ENCODE measurements at regions not wholly inside any gene's neighbourhood (a gene's known extent, or its start where the extent isn't known, plus 50 kb on each side); places are given as distances from the start of the nearest gene placed in this dataset.
"Not testable (repeated sequence)": the region's sequence is repeated elsewhere in the genome, so short reads cannot be mapped to it uniquely, and the experiment has no call there.

DNA sequence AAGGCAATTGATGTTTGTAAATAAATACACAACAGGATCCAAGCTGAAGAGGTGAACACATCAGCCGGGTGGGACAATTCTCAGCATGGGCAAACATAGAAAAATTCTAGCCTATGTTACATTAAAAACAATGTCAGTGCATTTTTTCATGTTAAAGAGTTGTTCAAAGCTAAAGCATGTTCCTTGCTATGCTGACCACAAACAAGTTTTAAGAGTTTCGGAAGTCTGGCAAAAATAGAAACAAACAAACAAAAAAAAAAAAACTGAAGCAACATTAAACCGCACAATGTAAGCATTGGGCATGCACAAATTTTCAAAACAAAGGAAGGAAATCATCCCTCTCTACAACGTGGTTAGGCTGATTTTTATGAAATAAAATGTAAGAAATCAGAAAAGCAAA, 185.8 kb downstream of the FOXD4L6 start:
- DNase-seq (ENCODE audit: extremely low read depth in 1 of 11, low read depth in 9 of 11, low spot score in 4 of 11), result not testable (repeated sequence)

DNA sequence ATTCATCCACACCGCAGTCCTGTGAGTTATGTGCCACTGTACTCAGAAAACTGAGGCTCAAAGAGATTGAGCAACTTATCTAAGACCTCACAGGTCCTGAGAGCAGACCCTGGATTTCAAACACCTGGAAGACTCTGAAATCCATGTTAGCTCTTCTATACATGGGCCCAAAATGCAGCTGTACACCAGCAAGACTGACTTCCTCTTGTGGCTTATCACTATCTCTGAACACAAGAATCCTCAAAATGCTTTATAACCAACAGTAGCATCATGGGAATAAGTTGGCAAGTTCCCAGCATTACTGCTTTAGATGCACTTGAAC, 188.6 kb downstream of the FOXD4L6 start:
- DNase-seq (ENCODE audit: extremely low read depth in 1 of 11, low read depth in 9 of 11, low spot score in 4 of 11), result not testable (repeated sequence)

DNA sequence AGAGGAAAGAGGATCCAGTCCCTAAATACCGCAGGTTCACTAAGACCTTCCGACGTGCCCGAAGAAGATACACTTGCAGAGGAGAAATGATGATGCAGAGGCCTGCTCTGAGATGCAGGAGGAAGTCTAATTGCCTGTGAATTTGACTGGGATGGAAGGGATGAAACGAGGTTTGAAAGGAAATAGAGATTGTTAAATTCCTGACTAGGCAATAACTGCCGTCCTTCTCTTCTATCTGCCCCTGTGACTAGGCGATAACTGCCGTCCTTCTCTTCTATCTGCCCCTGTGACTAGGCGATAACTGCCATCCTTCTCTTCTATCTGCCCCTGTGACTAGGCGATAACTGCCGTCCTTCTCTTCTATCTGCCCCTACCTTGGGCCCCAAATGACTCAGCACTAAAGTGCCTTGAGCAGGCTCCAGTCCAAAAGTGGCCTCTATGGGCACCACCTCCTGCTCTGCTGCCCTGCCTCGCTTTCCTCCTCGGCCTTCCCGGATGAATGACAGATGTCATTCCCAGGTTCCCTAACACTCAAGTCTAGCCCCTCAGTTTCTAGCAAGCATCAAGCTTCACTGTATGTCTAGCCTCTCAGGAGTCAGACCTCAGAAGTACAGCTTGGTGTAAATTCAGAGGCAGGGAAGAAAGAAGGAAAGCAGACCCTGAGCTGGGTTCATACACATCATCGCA, 189.1 kb downstream of the FOXD4L6 start:
- not testable (repeated sequence) for DNase-seq (ENCODE audit: extremely low read depth in 1 of 11, low read depth in 9 of 11, low spot score in 4 of 11)

DNA sequence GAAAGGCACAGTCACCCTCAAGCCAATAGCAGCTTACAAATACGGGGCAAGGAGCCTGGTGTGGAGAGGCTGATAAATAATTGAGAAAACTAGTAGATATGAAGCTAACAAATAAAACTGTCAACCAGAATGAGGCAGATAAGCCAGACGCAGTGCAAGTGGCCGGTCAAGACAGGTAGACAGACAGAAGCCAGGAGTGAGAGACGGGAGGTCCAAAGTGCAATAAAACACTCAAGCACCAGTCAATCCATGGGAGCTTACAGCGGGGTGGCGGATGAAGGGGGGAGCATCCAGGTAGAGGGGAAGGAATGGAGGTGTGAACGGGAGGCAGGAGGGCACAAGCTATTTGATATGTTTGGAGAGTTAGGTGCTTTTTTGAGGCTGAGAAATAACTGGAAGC, 193.1 kb downstream of the FOXD4L6 start:
- no peak for DNase-seq (ENCODE audit: extremely low read depth in 1 of 11, low read depth in 9 of 11, low spot score in 4 of 11)

DNA sequence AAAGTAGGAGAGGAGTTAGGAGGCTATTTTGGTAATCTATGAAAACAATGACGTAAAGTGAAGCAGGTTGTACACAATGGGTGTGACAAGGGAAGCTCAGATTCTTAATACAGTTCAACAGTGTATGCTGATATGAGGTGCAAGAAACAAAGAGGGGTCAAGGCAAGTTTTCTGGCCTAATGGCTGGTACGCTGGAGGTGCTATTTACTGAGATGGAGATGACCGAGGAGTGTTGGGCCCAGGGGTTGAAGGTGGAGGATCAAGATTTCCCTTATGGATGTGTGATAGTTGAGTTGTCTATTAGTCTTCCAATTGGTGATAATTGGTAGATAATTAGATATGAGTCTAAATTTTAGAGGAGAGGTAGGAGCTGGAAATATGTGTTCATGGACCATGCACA, 194.0 kb downstream of the FOXD4L6 start:
- not testable (repeated sequence) for DNase-seq (ENCODE audit: extremely low read depth in 1 of 11, low read depth in 9 of 11, low spot score in 4 of 11)

DNA sequence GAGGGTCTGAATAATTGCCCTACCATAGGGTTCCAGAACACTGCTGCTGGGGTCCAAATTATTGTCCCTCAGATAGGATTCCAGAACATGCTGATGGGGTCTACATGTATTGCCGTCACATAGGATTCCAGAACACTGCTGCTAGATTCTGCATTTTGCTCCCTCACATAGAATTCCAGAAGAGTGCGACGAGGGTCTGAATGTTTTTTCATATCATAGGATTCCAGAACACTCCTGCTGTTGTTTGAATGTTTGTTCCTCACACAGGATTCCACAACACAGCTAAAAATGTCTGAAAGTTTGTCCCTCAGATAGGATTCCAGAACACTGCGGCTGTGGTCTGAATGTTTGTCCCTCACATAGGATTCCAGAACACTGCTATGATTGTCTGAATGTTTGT, 198.1 kb downstream of the FOXD4L6 start:
- DNase-seq (ENCODE audit: extremely low read depth in 1 of 11, low read depth in 9 of 11, low spot score in 4 of 11), result not testable (repeated sequence)

DNA sequence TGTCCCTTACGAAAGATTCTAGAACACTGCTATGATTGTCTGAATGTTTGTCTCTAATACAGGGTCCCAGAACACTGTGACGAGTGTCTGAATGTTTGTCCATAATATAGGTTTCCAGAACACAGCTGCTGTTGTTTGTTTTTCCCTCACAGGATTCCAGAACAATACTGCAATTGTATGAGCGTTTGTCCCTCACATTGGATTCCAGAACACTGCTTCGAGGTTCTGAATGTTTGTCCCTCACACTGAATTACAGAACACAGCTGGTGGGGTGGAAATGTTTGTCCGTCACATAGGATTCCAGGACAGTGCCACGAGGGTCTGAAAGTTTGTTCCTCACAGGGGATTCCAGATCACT, 199.0 kb downstream of the FOXD4L6 start:
- not testable (repeated sequence) for DNase-seq (ENCODE audit: extremely low read depth in 1 of 11, low read depth in 9 of 11, low spot score in 4 of 11)

DNA sequence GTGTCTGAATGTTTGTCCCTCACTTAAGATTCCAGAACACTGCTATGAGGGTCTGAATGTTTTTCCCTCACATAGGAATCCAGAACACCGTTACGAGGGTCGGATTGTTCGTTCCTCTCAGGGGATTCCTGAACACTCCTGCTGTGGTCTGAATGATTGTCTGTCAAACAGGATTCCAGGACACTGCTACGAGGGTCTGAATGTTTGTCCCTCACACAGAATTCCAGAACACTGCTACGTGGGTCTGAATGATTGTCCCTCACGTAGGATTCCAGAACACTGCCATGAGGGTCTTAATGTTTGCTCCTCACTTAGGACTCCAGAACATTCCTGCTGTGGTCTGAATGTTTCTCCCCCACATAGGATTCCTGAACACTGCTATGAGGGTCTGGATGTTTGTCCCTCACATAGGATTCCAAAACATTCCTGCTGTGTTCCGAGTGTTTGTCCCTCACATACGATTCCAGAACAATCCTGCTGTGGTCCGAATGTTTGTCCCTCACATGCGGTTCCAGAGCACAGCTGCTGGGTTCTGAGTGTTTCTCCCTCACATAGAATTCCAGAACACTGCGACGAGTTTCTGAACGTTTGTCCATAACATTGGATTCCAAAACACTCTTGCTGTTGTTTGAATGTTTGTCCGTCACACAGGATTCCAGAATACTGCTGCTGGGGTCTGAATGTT, 199.5 kb downstream of the FOXD4L6 start:
- no peak for DNase-seq (ENCODE audit: extremely low read depth in 1 of 11, low read depth in 9 of 11, low spot score in 4 of 11)

DNA sequence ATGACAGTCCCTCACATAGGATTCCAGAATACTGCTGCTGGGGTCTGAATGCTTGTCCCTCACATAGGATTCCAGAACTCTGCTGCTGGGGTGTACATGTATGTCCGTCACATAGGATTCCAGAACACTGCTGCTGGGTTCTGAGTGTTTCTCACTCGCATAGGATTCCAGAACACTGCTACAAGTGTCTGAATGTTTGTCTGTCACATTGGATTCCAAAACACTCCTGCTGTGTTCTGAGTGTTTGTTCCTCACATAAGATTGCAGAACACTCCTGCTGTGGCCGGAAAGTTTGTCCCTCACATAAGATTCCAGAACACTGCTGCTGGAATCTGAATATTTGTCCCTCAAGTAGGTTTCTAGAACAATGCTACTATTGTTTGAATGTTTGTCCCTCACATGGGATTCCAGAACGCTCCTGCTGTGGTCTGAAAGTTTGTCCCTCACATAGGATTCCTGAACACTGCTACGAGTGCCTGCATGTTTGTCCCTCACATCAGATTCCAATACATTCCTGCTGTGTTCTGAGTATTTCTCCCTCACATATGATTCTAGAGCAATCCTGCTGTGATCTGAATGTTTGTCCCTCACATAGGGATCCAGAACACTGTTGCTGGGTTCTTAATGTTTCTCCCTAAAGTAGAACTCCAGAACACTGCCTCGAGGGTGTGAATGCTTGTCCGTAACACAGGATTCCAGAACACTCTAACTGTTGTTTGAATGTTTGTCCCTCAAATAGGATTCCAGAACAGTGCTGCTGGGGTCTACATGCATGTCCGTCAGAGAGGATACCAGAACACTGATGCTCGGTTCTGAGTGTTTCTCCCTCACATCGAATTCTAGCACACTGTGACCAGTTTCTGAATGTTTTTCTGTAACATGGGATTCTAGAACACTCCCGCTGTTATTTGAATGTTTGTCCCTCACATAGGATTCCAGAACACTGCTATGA, 200.4 kb downstream of the FOXD4L6 start:
- no peak for DNase-seq (ENCODE audit: extremely low read depth in 1 of 11, low read depth in 9 of 11, low spot score in 4 of 11)

DNA sequence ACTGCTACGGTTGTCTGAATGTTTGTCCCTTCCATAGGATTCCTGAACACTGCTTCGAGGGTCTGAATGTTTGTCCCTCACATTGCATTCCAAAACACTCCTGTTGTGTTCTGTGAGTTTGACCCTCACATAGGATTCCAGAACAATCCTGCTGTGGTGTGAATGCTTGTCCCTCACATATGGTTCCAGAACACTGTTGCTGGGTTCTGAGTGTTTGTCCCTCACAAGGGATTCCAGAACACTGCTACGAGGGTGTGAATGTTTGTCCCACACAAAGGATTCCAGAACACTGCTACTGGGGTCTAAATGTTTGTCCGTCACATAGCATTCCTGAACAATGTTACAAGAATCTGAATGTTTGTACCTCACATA, 201.2 kb downstream of the FOXD4L6 start:
- no peak for DNase-seq (ENCODE audit: extremely low read depth in 1 of 11, low read depth in 9 of 11, low spot score in 4 of 11)

DNA sequence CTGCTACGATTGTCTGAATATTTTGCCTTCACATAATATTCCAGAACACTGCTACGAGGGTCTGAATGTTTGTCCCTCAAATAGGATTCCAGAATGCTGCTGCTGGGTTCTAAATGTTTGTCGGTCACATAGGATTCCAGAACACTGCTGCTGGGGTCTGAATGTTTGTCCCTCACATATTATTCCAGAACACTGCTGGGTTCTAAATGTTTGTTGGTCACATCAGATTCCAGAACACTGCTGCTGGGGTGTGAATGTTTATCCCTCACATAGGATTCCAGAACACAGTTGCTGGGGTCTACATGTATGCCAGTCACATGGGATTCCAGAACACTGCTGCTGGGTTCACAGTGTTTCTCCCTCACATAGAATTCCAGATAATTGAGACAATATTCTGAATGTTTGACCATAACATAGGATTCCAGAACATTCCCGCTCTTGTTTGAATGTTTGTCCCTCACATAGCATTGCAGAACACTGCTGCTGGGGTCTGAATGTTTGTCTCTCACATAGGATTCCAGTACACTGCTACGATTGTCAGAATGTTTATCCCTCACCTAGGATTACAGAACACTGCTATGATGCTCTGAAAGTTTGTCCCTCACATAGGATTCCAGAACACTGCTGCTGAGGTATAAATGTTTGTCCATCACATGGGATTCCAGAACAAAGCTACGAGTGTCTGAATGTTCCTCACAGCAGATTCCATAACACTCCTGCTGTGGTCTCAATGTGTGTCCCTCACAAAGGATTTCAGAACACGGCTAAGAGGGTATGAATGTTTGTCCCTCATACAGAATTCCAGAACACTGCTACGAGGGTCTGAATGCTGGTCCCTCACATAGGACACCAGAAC, 201.8 kb downstream of the FOXD4L6 start:
- no peak for DNase-seq (ENCODE audit: extremely low read depth in 1 of 11, low read depth in 9 of 11, low spot score in 4 of 11)

DNA sequence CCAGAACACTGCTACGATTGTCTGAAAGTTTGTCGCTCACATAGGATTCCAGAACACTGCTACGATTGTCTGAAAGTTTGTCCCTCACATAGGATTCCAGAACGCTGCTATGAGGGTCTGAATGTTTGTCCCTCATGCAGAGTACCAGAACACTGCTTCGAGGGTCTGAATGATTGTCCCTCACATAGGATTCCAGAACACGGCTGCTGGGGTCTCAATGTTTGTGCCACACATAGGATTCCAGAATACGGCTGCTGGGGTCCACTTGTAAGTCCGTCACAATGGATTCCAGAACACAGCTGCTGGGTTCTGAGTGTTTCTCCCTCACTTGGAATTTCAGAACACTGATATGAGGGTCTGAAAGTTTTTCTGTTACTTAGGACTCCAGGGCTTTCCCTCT, 203.3 kb downstream of the FOXD4L6 start:
- DNase-seq (ENCODE audit: extremely low read depth in 1 of 11, low read depth in 9 of 11, low spot score in 4 of 11), result no peak

DNA sequence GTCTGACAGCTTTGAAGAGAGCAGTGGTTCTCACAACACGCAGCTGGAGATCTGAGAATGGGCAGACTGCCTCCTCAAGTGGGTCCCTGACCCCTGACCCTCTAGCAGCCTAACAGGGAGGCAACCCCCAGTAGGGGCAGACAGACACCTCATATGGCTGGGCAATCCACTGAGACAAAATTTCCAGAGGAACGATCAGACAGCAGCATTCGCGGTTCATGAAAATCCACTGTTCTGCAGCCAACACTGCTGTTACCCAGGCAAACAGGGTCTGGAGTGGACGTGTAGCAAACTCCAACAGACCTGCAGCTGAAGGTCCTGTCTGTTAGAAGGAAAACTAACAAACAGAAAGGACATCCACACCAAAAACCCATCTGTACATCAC, 212.1 kb downstream of the FOXD4L6 start:
- not testable (repeated sequence) for DNase-seq (ENCODE audit: extremely low read depth in 1 of 11, low read depth in 9 of 11, low spot score in 4 of 11)

DNA sequence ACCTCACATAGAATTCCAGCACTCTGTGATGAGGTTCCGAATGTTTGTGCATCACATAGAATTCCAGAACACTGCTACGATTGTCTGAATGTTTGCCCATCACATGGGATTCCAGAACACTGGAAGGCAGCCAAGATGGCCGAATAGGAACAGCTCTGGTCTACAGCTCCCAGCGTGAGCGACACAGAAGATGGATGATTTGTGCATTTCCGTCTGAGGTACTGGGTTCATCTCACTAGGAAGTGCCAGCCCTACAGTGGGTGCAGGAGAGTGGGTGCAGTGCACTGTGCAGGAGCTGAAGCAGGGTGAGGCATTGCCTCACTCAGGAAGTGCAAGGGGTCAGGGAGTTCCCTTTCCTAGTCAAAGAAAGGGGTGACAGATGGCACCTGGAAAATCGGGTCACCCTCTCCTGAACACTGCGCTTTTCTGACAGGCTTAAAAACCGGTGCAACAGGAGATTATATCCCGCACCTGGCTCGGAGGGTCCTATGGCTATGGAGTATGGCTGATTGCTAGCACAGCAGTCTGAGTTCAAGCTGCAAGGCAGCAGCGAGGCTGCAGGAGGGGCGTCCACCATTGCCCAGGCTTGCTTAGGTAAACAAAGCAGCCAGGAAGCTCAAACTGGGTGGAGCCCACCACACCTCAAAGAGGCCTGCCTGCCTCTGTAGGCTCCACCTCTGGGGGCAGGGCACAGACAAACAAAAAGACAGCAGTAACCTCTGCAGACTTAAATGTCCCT, 212.7 kb downstream of the FOXD4L6 start:
- DNase-seq (ENCODE audit: extremely low read depth in 1 of 11, low read depth in 9 of 11, low spot score in 4 of 11), result not testable (repeated sequence)

DNA sequence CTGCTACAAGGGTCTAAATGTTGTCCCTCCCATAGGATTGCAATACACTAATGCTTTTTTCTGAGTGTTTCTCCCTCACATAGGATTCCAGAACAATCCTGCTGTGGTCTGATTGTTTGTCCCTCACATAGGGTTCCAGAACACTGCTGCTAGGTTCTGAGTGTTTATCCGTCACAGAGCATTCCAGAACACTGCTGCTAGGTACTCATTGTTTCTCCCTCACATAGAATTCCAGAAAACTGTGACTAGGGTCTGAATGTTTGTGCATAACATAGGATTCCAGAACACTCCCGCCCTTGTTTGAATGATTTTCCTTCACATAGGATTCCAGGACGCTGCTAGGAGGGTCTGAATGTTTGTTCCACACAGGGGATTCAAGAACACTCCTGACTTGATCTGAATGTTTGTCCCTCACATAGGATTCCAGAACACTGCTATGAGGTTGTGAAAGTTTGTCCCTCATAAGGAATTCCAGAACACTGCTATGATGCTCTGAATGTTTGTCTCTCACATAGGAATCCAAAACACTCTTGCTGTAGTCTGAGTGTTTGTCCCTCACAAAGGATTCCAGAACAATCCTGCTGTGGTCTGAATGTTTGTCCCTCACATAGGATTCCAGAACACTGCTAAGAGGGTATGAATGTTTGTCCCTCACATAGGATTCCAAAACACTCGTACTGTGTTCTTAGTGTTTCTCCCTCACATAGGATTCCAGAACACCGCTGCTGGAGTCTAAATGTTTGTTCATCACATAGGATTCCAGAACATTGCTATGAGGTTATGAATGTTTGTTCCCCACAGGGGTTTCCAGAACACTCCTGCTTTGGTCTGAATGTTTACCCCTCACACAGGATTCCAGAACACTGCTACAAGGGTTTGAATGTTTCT, 213.5 kb downstream of the FOXD4L6 start:
- no peak for DNase-seq (ENCODE audit: extremely low read depth in 1 of 11, low read depth in 9 of 11, low spot score in 4 of 11)

DNA sequence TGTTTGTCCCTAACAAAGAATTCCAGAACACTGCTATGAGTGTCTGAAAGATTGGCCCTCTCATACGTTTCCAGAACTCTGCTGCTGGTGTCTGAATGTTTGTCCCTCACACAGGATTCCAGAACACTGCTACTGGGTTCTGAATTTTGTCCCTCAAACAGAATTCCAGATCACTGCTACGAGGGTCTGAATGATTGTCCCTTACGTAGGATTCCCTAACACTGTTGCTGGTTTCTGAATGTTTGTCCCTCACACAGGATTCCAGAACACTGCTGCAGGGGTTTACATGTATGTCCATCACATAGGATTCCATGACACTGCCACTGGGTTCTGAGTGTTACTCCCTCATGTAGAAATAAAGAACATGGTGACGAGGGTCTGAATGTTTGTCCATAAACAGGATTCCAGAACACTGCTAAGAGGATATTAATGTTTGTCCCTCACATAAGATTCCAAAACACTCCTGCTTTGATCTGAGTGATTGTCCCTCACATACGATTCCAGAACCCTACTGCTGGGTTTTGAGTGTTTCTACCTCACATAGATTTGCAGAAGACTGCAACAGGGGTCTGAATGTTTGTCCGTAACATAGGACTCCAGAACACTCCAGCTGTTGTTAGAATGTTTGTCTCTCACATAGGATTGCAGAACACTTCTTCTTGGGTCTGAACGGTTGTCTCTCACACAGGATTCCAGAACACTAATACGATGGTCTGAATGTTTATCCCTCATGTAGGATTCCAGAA, 214.4 kb downstream of the FOXD4L6 start:
- DNase-seq (ENCODE audit: extremely low read depth in 1 of 11, low read depth in 9 of 11, low spot score in 4 of 11), result no peak

DNA sequence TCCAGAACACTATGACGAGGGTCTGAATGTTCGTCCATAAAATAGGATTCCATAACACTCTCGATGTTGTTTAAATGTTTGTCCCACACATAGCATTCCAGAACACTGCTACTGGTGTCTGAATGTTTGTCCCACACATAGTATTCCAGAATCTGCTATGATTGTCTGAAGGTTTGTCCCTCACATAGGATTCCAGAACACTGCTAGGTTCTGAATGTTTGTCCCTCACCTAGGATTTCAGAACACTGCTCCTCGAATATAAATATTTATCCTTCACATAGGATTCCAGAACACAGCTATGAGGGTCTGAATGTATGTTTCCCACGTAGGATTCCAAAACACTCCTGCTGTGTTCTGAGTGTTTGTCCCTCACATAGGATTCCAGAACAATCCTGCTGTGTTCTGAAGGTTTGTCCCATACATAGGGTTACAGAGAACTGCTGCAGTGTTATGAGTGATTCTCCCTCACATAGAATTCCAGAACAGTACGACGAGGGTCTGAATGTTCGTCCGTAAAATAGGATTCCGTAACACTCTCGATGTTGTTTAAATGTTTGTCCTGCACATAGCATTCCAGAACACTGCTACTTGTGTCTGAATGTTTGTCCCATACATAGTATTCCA, 215.3 kb downstream of the FOXD4L6 start:
- DNase-seq (ENCODE audit: extremely low read depth in 1 of 11, low read depth in 9 of 11, low spot score in 4 of 11), result no peak

Measured in renal cortex interstitium (tissue), 11 donors.